H1 (cell line): ENCODE measurements at regions not wholly inside any gene's neighbourhood (a gene's known extent, or its start where the extent isn't known, plus 50 kb on each side); places are given as distances from the start of the nearest gene placed in this dataset.

Experiments used
- CTCF ChIA-PET: fragments of 300-600 bp; sonication (Branson Sonifier 250); formaldehyde crosslinking; loops from one replicate; lab custom pipeline; 2021; ENCODE audit not compliant: partially characterized antibody; lab: Charles Lee
- POLR2A ChIA-PET: fragments of 300-600 bp; sonication (Branson Sonifier 250); formaldehyde crosslinking; loops from one replicate; lab custom pipeline; 2021; ENCODE audit warnings: inconsistent platforms; ENCODE audit not compliant: partially characterized antibody; lab: Charles Lee
- DNase-seq, 2 experiments: peaks; one replicate each; pipeline versions ENCODE4 v3.0.0 to v3.0.0-alpha.2; 2010 to 2022; ENCODE audit warnings: low spot score in 2 of 2, low read depth in 1 of 2, mixed read lengths in 1 of 2
- FAIRE-seq: peaks from 2 replicates; lab custom pipeline; 2011; peaks lifted over from hg19 to GRCh38; lab: Jason Lieb, UNC
- H2AFZ ChIP-seq: 2 replicates; pipeline ENCODE4 v1.8.1; 2012; ENCODE audit warnings: low read length, inconsistent platforms
- H2AK5ac ChIP-seq: 2 replicates; pipeline ENCODE4 v1.6.1; 2013; ENCODE audit warnings: low read depth, low read length
- H2BK120ac ChIP-seq: replicated peaks from 2 replicates; pipeline ENCODE3; 2013; ENCODE audit warnings: low read depth, low read length, inconsistent platforms
- H2BK12ac ChIP-seq: 2 replicates; pipeline ENCODE4 v1.6.1; 2013; ENCODE audit warnings: low read depth, low read length
- H2BK15ac ChIP-seq: 2 replicates; pipeline ENCODE4 v1.6.1; 2013; ENCODE audit warnings: low read length
- H2BK20ac ChIP-seq: 2 replicates; pipeline ENCODE4 v1.6.1; 2013; ENCODE audit warnings: low read length
- H2BK5ac ChIP-seq: 2 replicates; pipeline ENCODE4 v1.6.1; 2013; ENCODE audit warnings: low read depth, low read length
- H3K14ac ChIP-seq: 2 replicates; pipeline ENCODE4 v1.6.1; 2013; ENCODE audit warnings: inconsistent platforms; ENCODE audit not compliant: insufficient read length
- H3K18ac ChIP-seq: 2 replicates; pipeline ENCODE4 v1.6.1; 2013; ENCODE audit warnings: low read length; ENCODE audit errors: extremely low read depth
- H3K23ac ChIP-seq: 2 replicates; pipeline ENCODE4 v1.6.1; 2013; ENCODE audit warnings: inconsistent platforms; ENCODE audit not compliant: insufficient read length
- H3K23me2 ChIP-seq: 2 replicates; pipeline ENCODE4 v1.6.1; 2013; ENCODE audit warnings: low read depth, low read length
- H3K27ac ChIP-seq: 2 replicates; pipeline ENCODE4 v1.6.1; 2011; ENCODE audit warnings: low read depth, low read length, inconsistent platforms
- H3K27me3 ChIP-seq, 4 experiments: replicated peaks in 1 of 4; 1 replicate in 1 of 4; 2 replicates in 3 of 4; pipeline versions ENCODE4 v1.6.1 to v1.8.1; 2011 to 2013; ENCODE audit warnings: low read length in 3 of 4, mild to moderate bottlenecking in 3 of 4, inconsistent platforms in 2 of 4, mixed read lengths in 2 of 4, moderate library complexity in 1 of 4; ENCODE audit not compliant: control insufficient read depth in 3 of 4, insufficient read depth in 3 of 4; ENCODE audit errors: extremely low read depth in 1 of 4
- H3K36me3 ChIP-seq, 4 experiments: 2 replicates each; pipeline versions ENCODE4 v1.6.1 to v1.8.1; 2011 to 2013; ENCODE audit warnings: mild to moderate bottlenecking in 4 of 4, low read length in 3 of 4, moderate library complexity in 2 of 4, control low read depth in 1 of 4, inconsistent platforms in 1 of 4; ENCODE audit not compliant: insufficient read depth in 4 of 4, control insufficient read depth in 2 of 4
- H3K4ac ChIP-seq: replicated peaks from 2 replicates; pipeline ENCODE3; 2013; ENCODE audit warnings: low read length, low read depth, mixed read lengths, inconsistent platforms; ENCODE audit not compliant: insufficient read length
- H3K4me1 ChIP-seq, 4 experiments: replicated peaks in 1 of 4; 1 replicate in 1 of 4; 2 replicates in 3 of 4; pipeline versions ENCODE4 v1.6.1 to v1.8.1; 2011 to 2013; ENCODE audit warnings: low read length in 3 of 4, inconsistent platforms in 2 of 4, mixed read lengths in 1 of 4; ENCODE audit not compliant: insufficient read depth in 4 of 4, control insufficient read depth in 3 of 4
- H3K4me2 ChIP-seq, 2 experiments: 2 replicates each; pipeline versions ENCODE4 v1.6.1 to v1.8.1; 2011 to 2013; ENCODE audit warnings: low read depth in 2 of 2, low read length in 2 of 2, control low read depth in 1 of 2, inconsistent platforms in 1 of 2, mild to moderate bottlenecking in 1 of 2; ENCODE audit not compliant: insufficient read depth in 1 of 2
- H3K4me3 ChIP-seq, 4 experiments: fragments of 200-600, 300-600 bp in 1 of 4; sonication (generic), shearing (Covaris generic), sonication (Bioruptor Twin) in 1 of 4; 2 replicates each; pipeline versions ENCODE4 v1.5.1 to v1.8.1; 2011 to 2016; ENCODE audit warnings: low read length in 4 of 4, low read depth in 3 of 4, control low read depth in 2 of 4, inconsistent platforms in 2 of 4, mild to moderate bottlenecking in 2 of 4, mixed read lengths in 1 of 4, moderate library complexity in 1 of 4; ENCODE audit not compliant: insufficient read depth in 2 of 4; ENCODE audit errors: extremely low read depth in 1 of 4
- H3K56ac ChIP-seq: replicated peaks from 2 replicates; pipeline ENCODE3; 2013; ENCODE audit warnings: low read depth, mild to moderate bottlenecking, mixed read lengths, low read length, inconsistent platforms; ENCODE audit not compliant: insufficient read length
- H3K79me1 ChIP-seq: 2 replicates; pipeline ENCODE4 v1.6.1; 2013; ENCODE audit warnings: low read depth, low read length, control low read depth
- H3K79me2 ChIP-seq, 2 experiments: 2 replicates each; pipeline versions ENCODE4 v1.6.1 to v1.8.1; 2012 to 2013; ENCODE audit warnings: low read length in 2 of 2, mild to moderate bottlenecking in 2 of 2, inconsistent platforms in 1 of 2; ENCODE audit not compliant: insufficient read depth in 2 of 2, control insufficient read depth in 1 of 2
- H3K9ac ChIP-seq, 4 experiments: replicated peaks in 1 of 4; 1 replicate in 1 of 4; 2 replicates in 3 of 4; pipeline versions ENCODE4 v1.6.1 to v1.8.1; 2011 to 2013; ENCODE audit warnings: low read depth in 3 of 4, low read length in 3 of 4, control low read depth in 2 of 4, mild to moderate bottlenecking in 2 of 4, moderate library complexity in 2 of 4, inconsistent platforms in 1 of 4; ENCODE audit errors: extremely low read depth in 1 of 4
- H3K9me3 ChIP-seq, 2 experiments: 2 replicates each; pipeline versions ENCODE4 v1.6.1 to v1.8.1; 2012 to 2013; ENCODE audit warnings: mild to moderate bottlenecking in 2 of 2, moderate library complexity in 2 of 2, control low read depth in 1 of 2, inconsistent platforms in 1 of 2, low read depth in 1 of 2, low read length in 1 of 2, mixed read lengths in 1 of 2; ENCODE audit not compliant: insufficient read depth in 2 of 2
- H4K20me1 ChIP-seq, 2 experiments: replicated peaks in 1 of 2; 2 replicates each; pipeline versions ENCODE3 to v1.8.1; 2011 to 2013; ENCODE audit warnings: inconsistent platforms in 2 of 2, low read length in 2 of 2, mild to moderate bottlenecking in 1 of 2; ENCODE audit not compliant: insufficient read depth in 2 of 2, control insufficient read depth in 1 of 2
- H4K5ac ChIP-seq: 2 replicates; pipeline ENCODE4 v1.6.1; 2013; ENCODE audit warnings: low read length, low read depth, mixed read lengths, inconsistent platforms; ENCODE audit not compliant: insufficient read length
- H4K8ac ChIP-seq: 2 replicates; pipeline ENCODE4 v1.8.0; 2013; ENCODE audit warnings: mild to moderate bottlenecking, moderate library complexity, low read length, inconsistent platforms; ENCODE audit not compliant: insufficient read depth; ENCODE audit errors: extremely low read depth
- H4K91ac ChIP-seq: replicated peaks from 2 replicates; pipeline ENCODE3; 2013; ENCODE audit warnings: low read length, mixed read lengths, inconsistent platforms; ENCODE audit not compliant: insufficient read length
- CBX5 ChIP-seq: fragments of 300-800, 300-1000 bp; sonication (generic); IDR thresholded peaks from 2 replicates; pipeline ENCODE4 v1.7.1; 2016; ENCODE audit warnings: antibody characterized with exemption, low read length, low read depth
- CBX8 ChIP-seq: fragments of 300-800, 300-1000 bp; sonication (generic); IDR thresholded peaks from 2 replicates; pipeline ENCODE4 v1.7.1; 2016; ENCODE audit warnings: low read depth, low read length, borderline replicate concordance
- CEBPB ChIP-seq: IDR thresholded peaks from 2 replicates; pipeline ENCODE4 v1.6.1; 2012; ENCODE audit warnings: low read depth, low read length
- EP300 ChIP-seq, 2 experiments: IDR thresholded peaks; 1 replicate in 1 of 2; 2 replicates in 1 of 2; pipeline ENCODE4 v1.6.1; 2011 to 2012; ENCODE audit warnings: low read depth in 2 of 2, low read length in 2 of 2, mild to moderate bottlenecking in 2 of 2, borderline replicate concordance in 1 of 2, inconsistent platforms in 1 of 2, moderate library complexity in 1 of 2
- HDAC2 ChIP-seq, 2 experiments: fragments of 300-600 bp in 1 of 2; sonication (generic) in 1 of 2; IDR thresholded peaks; 2 replicates each; pipeline ENCODE4 v1.6.1; 2011 to 2012; ENCODE audit warnings: low read depth in 2 of 2, low read length in 2 of 2, mild to moderate bottlenecking in 2 of 2, moderate library complexity in 2 of 2, borderline replicate concordance in 1 of 2, inconsistent platforms in 1 of 2
- MAFK ChIP-seq: IDR thresholded peaks from 2 replicates; pipeline ENCODE4 v1.6.1; 2012; ENCODE audit warnings: low read depth, mild to moderate bottlenecking, improper control_type of control experiment, low read length
- RBBP5 ChIP-seq: IDR thresholded peaks from 2 replicates; pipeline ENCODE4 v1.7.1; 2012; ENCODE audit warnings: low read depth, mild to moderate bottlenecking, inconsistent platforms, low read length, moderate library complexity, borderline replicate concordance
- SP2 ChIP-seq: IDR thresholded peaks from 2 replicates; pipeline ENCODE4 v1.6.1; 2012; ENCODE audit warnings: mild to moderate bottlenecking, low read length, inconsistent platforms
- SP4 ChIP-seq: IDR thresholded peaks from 2 replicates; pipeline ENCODE4 v1.6.1; 2012; ENCODE audit warnings: low read length, inconsistent platforms
- SRF ChIP-seq: IDR thresholded peaks from 2 replicates; pipeline ENCODE4 v1.6.1; 2011; ENCODE audit warnings: mild to moderate bottlenecking, low read depth, low read length, moderate library complexity
- WGBS, 2 experiments: shearing (Covaris generic) in 1 of 2; methylation state at CpG; one replicate each; pipeline versions ENCODE4 v1.1.6 to v1.1.7; 2013 to 2015; ENCODE audit warnings: low lambda C conversion rate in 2 of 2, mixed read lengths in 2 of 2, inconsistent platforms in 1 of 2, low coverage in 1 of 2, missing lambda C conversion rate in 1 of 2; ENCODE audit not compliant: insufficient replicate concordance in 2 of 2, insufficient coverage in 1 of 2, insufficient read length in 1 of 2; ENCODE audit errors: extremely low coverage in 1 of 2, missing lambda C conversion rate in 1 of 2; 5-methylcytosine and 5-hydroxymethylcytosine counted together
- TF ChIP-seq, protein P1 (sequence below), 3 experiments: IDR thresholded peaks; 1 replicate in 2 of 3; 2 replicates in 1 of 3; pipeline versions ENCODE4 v1.5.1 to v1.6.1; 2011; ENCODE audit warnings: low read length in 3 of 3, mild to moderate bottlenecking in 3 of 3, inconsistent platforms in 2 of 3, low read depth in 1 of 3, moderate library complexity in 1 of 3; ENCODE audit not compliant: insufficient read depth in 1 of 3; ENCODE audit errors: control extremely low read depth in 1 of 3

DNA sequence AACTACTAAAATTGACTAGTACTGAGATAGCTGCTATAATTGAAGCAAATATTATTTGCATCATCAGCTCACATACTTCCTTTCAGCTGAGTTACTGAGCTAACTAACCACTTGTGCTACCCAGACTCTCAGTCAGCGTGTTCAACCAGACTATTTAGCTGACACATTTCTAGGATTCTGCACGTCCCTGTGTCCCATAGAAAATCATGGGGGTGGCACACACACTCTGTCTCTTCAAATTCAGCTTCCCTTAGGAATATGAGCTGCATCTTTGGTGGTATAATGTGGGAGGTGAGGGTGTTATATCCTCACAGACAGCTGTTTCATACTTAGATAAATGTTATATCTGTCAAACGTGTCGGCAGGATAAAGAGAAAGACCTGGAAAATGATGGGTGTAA, 424.0 kb downstream of the CDH2 start:
- Histone ChIP-seq H3K9me3 (no peaks in the 10 kb centered on the region), H3K79me1 (no peaks in the 10 kb centered on the region), H2BK5ac (no peak overlapping the region), H3K4me1 (peaks cover 0 to 1% (median 0%) of the 10 kb centered on the region in 4 experiments; a peak in 2 of 7 replicates), H2BK12ac (no peak overlapping the region), H3K9ac (no peak overlapping the region), H3K4me2 (no peak overlapping the region), H4K5ac (no peak overlapping the region), H3K18ac (no peak overlapping the region), H4K20me1 (no peaks in the 10 kb centered on the region), H4K8ac (no peak overlapping the region), H3K4ac (no peak overlapping the region), H3K4me3 (no peak overlapping the region), H2AK5ac (no peak overlapping the region), H3K36me3 (no peaks in the 10 kb centered on the region), H3K23me2 (no peaks in the 10 kb centered on the region; the same call in 1 of the 2 replicates), H4K91ac (no peak overlapping the region), H2BK120ac (no peak overlapping the region), H3K56ac (no peak overlapping the region), H3K23ac (no peak overlapping the region), H3K27ac (no peak overlapping the region), H2AFZ (no peak overlapping the region), H2BK15ac (no peak overlapping the region), H3K14ac (no peak overlapping the region), H3K79me2 (no peaks in the 10 kb centered on the region), H2BK20ac (no peak overlapping the region), H3K27me3 (no peaks in the 10 kb centered on the region)
- 91% methylated on average over 4 of the region's 4 CpGs; no CpG with 5 or more reads in 1 of the 2 experiments for WGBS, 2 experiments
- no peak for DNase-seq
- POLR2A ChIA-PET = interaction anchor here (0.6 to 1.2 kb wide), 2 partner anchors 9 to 598 kb away, joined by 3 read pairs; no protein-coding TSS in a partner anchor
- CTCF ChIA-PET = interaction anchor here (0.8 to 11.5 kb wide), 6 partner anchors 8 to 153 kb away, joined by 3 to 194 read pairs (median 4); no protein-coding TSS in a partner anchor
- FAIRE-seq = no peak
- TF ChIP-seq CEBPB = no peak
- no peak for TF ChIP-seq CBX8
- TF ChIP-seq CBX5 = no peak
- TF ChIP-seq HDAC2 (IDR thresholded peaks at IDR 0.05; ENCODE audit: borderline replicate concordance in 1 of 2, low read depth in 2 of 2, low read length in 2 of 2) = no peak
- no peak for TF ChIP-seq MAFK
- TF ChIP-seq SRF = no peak
- TF ChIP-seq EP300 (IDR thresholded peaks at IDR 0.05; ENCODE audit: borderline replicate concordance in 1 of 2, low read depth in 2 of 2, low read length in 2 of 2) = no peak
- TF ChIP-seq RBBP5 = no peak
- TF ChIP-seq SP2 = no peak
- TF ChIP-seq, protein P1, sequence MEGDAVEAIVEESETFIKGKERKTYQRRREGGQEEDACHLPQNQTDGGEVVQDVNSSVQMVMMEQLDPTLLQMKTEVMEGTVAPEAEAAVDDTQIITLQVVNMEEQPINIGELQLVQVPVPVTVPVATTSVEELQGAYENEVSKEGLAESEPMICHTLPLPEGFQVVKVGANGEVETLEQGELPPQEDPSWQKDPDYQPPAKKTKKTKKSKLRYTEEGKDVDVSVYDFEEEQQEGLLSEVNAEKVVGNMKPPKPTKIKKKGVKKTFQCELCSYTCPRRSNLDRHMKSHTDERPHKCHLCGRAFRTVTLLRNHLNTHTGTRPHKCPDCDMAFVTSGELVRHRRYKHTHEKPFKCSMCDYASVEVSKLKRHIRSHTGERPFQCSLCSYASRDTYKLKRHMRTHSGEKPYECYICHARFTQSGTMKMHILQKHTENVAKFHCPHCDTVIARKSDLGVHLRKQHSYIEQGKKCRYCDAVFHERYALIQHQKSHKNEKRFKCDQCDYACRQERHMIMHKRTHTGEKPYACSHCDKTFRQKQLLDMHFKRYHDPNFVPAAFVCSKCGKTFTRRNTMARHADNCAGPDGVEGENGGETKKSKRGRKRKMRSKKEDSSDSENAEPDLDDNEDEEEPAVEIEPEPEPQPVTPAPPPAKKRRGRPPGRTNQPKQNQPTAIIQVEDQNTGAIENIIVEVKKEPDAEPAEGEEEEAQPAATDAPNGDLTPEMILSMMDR (IDR thresholded peaks at IDR 0.05; ENCODE audit: control extremely low read depth in 1 of 3, insufficient read depth in 1 of 3, low read depth in 1 of 3, low read length in 3 of 3) = no peak
- TF ChIP-seq SP4 = no peak
